ENCODE measurements at regions not wholly inside any gene's neighbourhood (a gene's known extent, or its start where the extent isn't known, plus 50 kb on each side); places are given as distances from the start of the nearest gene placed in this dataset.

GRCh38 chr7:25325186-25325757 is 97.0 kb upstream of the NPVF start:
- no peak for TF ChIP-seq CTCF (IDR thresholded peaks at IDR 0.05)
- H3K27ac ChIP-seq = no peak overlapping the region
- no peak for DNase-seq
- H3K9me3 ChIP-seq = no peaks in the 10 kb centered on the region
- no peak overlapping the region for H3K4me3 ChIP-seq
- no peaks in the 10 kb centered on the region for H3K4me1 ChIP-seq
- 44 to 70% methylated on average over 2 of the region's 2 CpGs for WGBS, 2 donors
- no peaks in the 10 kb centered on the region for H3K36me3 ChIP-seq
- no peaks in the 10 kb centered on the region for H3K27me3 ChIP-seq
- intact Hi-C loops (cut with DNase I) = no loop called here

DNA sequence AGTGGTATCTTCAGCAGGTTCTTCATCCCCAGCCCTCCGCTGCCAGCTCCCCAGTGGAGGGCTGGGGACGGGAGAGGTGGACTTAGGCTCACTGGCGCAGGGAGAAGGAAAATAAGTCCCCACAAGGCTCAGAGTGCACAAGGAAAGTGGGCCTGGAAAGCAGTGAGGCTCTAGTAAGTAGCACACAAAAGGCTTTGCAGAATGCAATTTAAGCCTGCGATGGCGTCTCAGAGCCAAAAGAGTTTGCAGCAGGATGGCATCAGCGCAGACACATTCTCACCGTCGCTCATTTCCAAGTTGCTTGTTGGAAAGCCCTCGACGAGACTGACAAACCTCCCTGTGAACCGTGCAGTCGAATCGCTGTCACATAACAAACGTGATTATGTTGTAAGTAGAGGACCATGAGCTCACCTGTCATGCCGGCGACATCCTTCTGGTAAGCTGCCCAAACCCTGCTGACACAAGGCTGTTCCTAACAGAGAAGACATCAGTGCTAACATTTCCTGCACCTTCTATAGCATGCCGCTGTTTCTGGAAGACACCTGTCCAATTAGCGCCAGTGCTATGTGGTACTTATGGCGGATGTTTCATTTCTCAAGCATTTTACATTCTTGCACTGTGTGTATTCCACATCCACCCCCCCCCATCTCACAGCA is 98.3 kb upstream of the NPVF start:
- TF ChIP-seq POLR2A (IDR thresholded peaks at IDR 0.05) = no peak
- TF ChIP-seq CTCF (IDR thresholded peaks at IDR 0.05) = no peak
- TF ChIP-seq EP300 (IDR thresholded peaks at IDR 0.05) = no peak
- TF ChIP-seq POLR2AphosphoS5 (IDR thresholded peaks at IDR 0.05) = no peak
- WGBS, 2 donors = 96 to 97% methylated on average over 19 of the region's 19 CpGs
- no peaks in the 10 kb centered on the region for H3K9me3 ChIP-seq
- no peaks in the 10 kb centered on the region for H3K4me1 ChIP-seq
- no peaks in the 10 kb centered on the region for H3K36me3 ChIP-seq
- no peak for DNase-seq
- H3K27ac ChIP-seq = no peak overlapping the region
- H3K4me3 ChIP-seq = no peak overlapping the region
- no peaks in the 10 kb centered on the region for H3K27me3 ChIP-seq
- intact Hi-C loops (cut with DNase I) = no loop called here

- no peak for DNase-seq
- Histone ChIP-seq H3K36me3 (no peaks in the 10 kb centered on the region), H3K4me1 (no peaks in the 10 kb centered on the region), H3K27me3 (no peaks in the 10 kb centered on the region), H3K9me3 (no peaks in the 10 kb centered on the region), H3K4me3 (no peak overlapping the region), H3K27ac (no peak overlapping the region)
- TF ChIP-seq CTCF (IDR thresholded peaks at IDR 0.05) (no peak), EP300 (IDR thresholded peaks at IDR 0.05) (no peak), POLR2A (IDR thresholded peaks at IDR 0.05) (no peak), POLR2AphosphoS5 (IDR thresholded peaks at IDR 0.05) (no peak)
- 92 to 96% methylated on average over 2 of the region's 2 CpGs for WGBS, 2 donors
- intact Hi-C loops (cut with DNase I) = no loop called here
These were observed 101.5 kb upstream of the NPVF start for GRCh38 chr7:25329815-25330214.

DNA sequence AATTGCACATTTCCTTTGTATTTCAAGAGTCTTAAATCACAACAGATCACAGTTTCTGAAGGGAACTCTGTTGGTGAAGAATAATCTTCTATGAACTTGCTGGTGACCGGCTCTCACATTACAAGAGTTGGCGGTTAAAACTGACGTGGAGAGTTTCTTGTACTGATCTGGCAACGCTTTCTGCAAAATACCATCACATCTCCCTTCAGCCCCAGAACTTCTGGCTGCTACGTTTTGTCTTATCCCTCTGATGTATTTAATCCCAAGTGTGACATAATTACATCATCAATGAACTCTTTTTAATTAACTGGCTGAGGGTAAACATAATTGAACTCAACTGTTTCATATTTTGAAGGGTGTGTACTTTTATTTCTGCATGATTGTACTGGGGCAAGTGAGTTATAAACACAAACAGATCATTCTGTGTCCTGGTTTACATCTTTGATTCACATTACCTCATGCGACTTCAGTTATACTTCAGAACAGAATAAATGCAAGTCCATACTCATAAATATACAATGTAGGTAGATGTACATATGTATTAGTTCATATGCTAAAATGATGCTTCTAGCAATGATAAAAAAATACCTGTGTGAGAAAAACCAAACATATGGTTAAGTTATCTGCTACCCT is 105.1 kb upstream of the NPVF start:
- no peaks in the 10 kb centered on the region for H3K4me1 ChIP-seq
- no peak overlapping the region for H3K27ac ChIP-seq
- no peaks in the 10 kb centered on the region for H3K9me3 ChIP-seq
- WGBS, 2 donors = 70 to 84% methylated on average over 6 of the region's 6 CpGs
- H3K36me3 ChIP-seq = no peaks in the 10 kb centered on the region
- no peak for DNase-seq
- no peak for TF ChIP-seq CTCF (IDR thresholded peaks at IDR 0.05)
- no peak for TF ChIP-seq POLR2A (IDR thresholded peaks at IDR 0.05)
- TF ChIP-seq POLR2AphosphoS5 (IDR thresholded peaks at IDR 0.05) = no peak
- no peak for TF ChIP-seq EP300 (IDR thresholded peaks at IDR 0.05)
- H3K27me3 ChIP-seq = no peaks in the 10 kb centered on the region
- H3K4me3 ChIP-seq = no peak overlapping the region
- intact Hi-C loops (cut with DNase I) = no loop called here

Data from sigmoid colon (tissue), 6 donors.